ENCODE measurements at regions not wholly inside any gene's neighbourhood (a gene's known extent, or its start where the extent isn't known, plus 50 kb on each side); places are given as distances from the start of the nearest gene placed in this dataset.

DNA sequence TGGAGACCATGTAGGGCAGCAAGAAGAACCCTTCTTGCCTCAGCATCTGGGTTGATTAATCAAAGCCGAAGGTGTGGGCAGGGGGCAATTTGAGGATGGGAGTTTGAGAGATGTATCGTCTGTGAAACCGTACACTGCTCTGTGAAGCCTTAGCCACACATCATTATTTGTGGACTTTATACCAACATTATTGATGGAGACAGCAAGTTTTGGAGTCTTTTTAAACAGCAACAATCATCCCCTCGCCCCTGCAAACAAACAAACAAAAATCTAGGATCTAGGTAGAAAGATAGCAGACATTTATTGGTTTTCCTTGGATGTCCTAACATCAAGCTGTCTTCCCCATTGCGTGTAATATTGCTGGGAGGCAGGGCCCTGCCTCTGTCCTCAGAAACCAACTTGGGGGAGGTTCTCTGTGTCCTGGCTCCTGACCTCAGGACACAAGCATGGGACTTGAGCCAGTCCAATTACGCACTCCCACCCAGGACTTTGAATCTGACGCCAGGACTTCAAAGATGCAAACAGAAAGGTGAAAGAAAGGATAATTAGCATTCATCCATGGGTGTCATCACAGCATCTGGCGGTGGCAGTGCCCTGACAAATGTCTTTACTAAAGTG is 61.6 kb upstream of the PLET1 start:
- H3K4me1 ChIP-seq (ENCODE audit: control insufficient read depth in 1 of 2, insufficient read depth in 2 of 2, low read length in 2 of 2), result no peaks in the 10 kb centered on the region
- H3K18ac ChIP-seq (ENCODE audit: low read length), result no peak overlapping the region
- no peak overlapping the region for H4K12ac ChIP-seq (ENCODE audit: low read depth, low read length)
- no peaks in the 10 kb centered on the region for H3K9me3 ChIP-seq (ENCODE audit: insufficient read depth, low read depth, low read length)
- H2BK12ac ChIP-seq (ENCODE audit: low read length), result no peak overlapping the region
- H3K27me3 ChIP-seq (ENCODE audit: insufficient read depth, low read length), result no peaks in the 10 kb centered on the region
- H4K91ac ChIP-seq (ENCODE audit: low read depth, low read length), result no peak overlapping the region
- no peak overlapping the region for H3K27ac ChIP-seq (ENCODE audit: low read depth, low read length)
- no peak overlapping the region for H2AFZ ChIP-seq (ENCODE audit: insufficient read depth, low read length, poor library complexity)
- no peaks in the 10 kb centered on the region for H3K79me2 ChIP-seq (ENCODE audit: control insufficient read depth, insufficient read depth, low read length, poor library complexity)
- H4K8ac ChIP-seq (ENCODE audit: low read depth, low read length), result no peak overlapping the region
- H3K4me3 ChIP-seq (ENCODE audit: low read depth, low read length), result no peak overlapping the region
- H3K23ac ChIP-seq (ENCODE audit: low read length), result no peak overlapping the region
- WGBS (ENCODE audit: extremely low coverage, insufficient coverage, insufficient read length), result no CpG with 5 or more reads among the region's 8 CpGs
- H3K79me1 ChIP-seq (ENCODE audit: low read length), result no peaks in the 10 kb centered on the region
- no peak overlapping the region for H3K4me2 ChIP-seq (ENCODE audit: low read length)
- no peak overlapping the region for H3K9ac ChIP-seq (ENCODE audit: low read length)
- no peak overlapping the region for H2BK5ac ChIP-seq (ENCODE audit: low read depth, low read length, poor library complexity)
- H3K14ac ChIP-seq (ENCODE audit: low read length), result no peak overlapping the region
- H2BK120ac ChIP-seq (ENCODE audit: insufficient read depth, low read length, poor library complexity), result no peak overlapping the region
- H2AK5ac ChIP-seq (ENCODE audit: low read length), result no peak overlapping the region
- DNase-seq, result no peak
- no peak overlapping the region for H3K4ac ChIP-seq (ENCODE audit: low read depth, low read length)
- H3K36me3 ChIP-seq (ENCODE audit: control insufficient read depth in 1 of 2, insufficient read depth in 2 of 2, low read length in 2 of 2), result no peaks in the 10 kb centered on the region

GRCh38 chr11:112334381-112334780 is 73.7 kb upstream of the PLET1 start:
- H2AK5ac ChIP-seq (ENCODE audit: low read length), result no peak overlapping the region
- no peak overlapping the region for H2BK120ac ChIP-seq (ENCODE audit: insufficient read depth, low read length, poor library complexity)
- WGBS (ENCODE audit: extremely low coverage, insufficient coverage, insufficient read length), result no CpG with 5 or more reads among the region's 4 CpGs
- no peaks in the 10 kb centered on the region for H3K27me3 ChIP-seq (ENCODE audit: insufficient read depth, low read length)
- H3K14ac ChIP-seq (ENCODE audit: low read length), result no peak overlapping the region
- no peak overlapping the region for H4K8ac ChIP-seq (ENCODE audit: low read depth, low read length)
- no peak overlapping the region for H2AFZ ChIP-seq (ENCODE audit: insufficient read depth, low read length, poor library complexity)
- H3K79me2 ChIP-seq (ENCODE audit: control insufficient read depth, insufficient read depth, low read length, poor library complexity), result no peaks in the 10 kb centered on the region
- H2BK5ac ChIP-seq (ENCODE audit: low read depth, low read length, poor library complexity), result no peak overlapping the region
- no peaks in the 10 kb centered on the region for H3K36me3 ChIP-seq (ENCODE audit: control insufficient read depth in 1 of 2, insufficient read depth in 2 of 2, low read length in 2 of 2)
- H3K18ac ChIP-seq (ENCODE audit: low read length), result no peak overlapping the region
- no peaks in the 10 kb centered on the region for H3K4me1 ChIP-seq (ENCODE audit: control insufficient read depth in 1 of 2, insufficient read depth in 2 of 2, low read length in 2 of 2)
- no peaks in the 10 kb centered on the region for H3K79me1 ChIP-seq (ENCODE audit: low read length)
- H3K9ac ChIP-seq (ENCODE audit: low read length), result no peak overlapping the region
- H3K9me3 ChIP-seq (ENCODE audit: insufficient read depth, low read depth, low read length), result no peaks in the 10 kb centered on the region
- no peak overlapping the region for H3K4me2 ChIP-seq (ENCODE audit: low read length)
- no peak overlapping the region for H4K91ac ChIP-seq (ENCODE audit: low read depth, low read length)
- no peak overlapping the region for H3K27ac ChIP-seq (ENCODE audit: low read depth, low read length)
- H3K4me3 ChIP-seq (ENCODE audit: low read depth, low read length), result no peak overlapping the region
- DNase-seq, result no peak
- no peak overlapping the region for H2BK12ac ChIP-seq (ENCODE audit: low read length)
- no peak overlapping the region for H4K12ac ChIP-seq (ENCODE audit: low read depth, low read length)
- H3K23ac ChIP-seq (ENCODE audit: low read length), result no peak overlapping the region
- no peak overlapping the region for H3K4ac ChIP-seq (ENCODE audit: low read depth, low read length)

DNA sequence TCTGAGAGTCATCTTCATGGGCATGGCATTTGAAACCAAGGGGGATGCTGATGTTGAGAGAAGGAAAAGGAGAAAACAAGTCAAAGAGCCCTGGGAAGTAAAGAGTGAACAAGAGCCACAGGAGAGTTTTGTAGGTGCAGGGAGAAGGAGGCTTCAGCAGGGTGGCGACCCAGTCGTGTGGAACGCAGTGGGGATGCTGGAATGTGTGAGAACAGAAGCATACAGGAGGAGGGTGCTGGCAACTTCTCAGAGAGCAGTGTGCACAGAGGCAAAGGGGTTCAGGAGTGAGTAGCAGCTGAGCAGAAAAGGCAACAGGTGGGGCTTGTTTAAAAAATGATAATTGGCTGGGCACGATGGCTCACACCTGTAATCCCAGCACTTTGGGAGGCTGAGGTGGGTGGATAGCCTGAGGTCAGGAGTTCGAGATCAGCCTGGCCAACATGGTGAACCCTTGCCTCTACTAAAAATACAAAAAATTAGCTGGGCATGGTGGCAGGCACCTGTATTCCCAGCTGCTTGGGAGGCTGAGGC is 75.8 kb upstream of the PLET1 start:
- Histone ChIP-seq H3K36me3 (ENCODE audit: control insufficient read depth in 1 of 2, insufficient read depth in 2 of 2, low read length in 2 of 2) (no peaks in the 10 kb centered on the region), H4K8ac (ENCODE audit: low read depth, low read length) (no peak overlapping the region), H2BK5ac (ENCODE audit: low read depth, low read length, poor library complexity) (no peak overlapping the region), H3K9me3 (ENCODE audit: insufficient read depth, low read depth, low read length) (no peaks in the 10 kb centered on the region), H3K18ac (ENCODE audit: low read length) (no peak overlapping the region), H3K27ac (ENCODE audit: low read depth, low read length) (no peak overlapping the region), H3K4me3 (ENCODE audit: low read depth, low read length) (no peak overlapping the region), H3K79me1 (ENCODE audit: low read length) (no peaks in the 10 kb centered on the region), H3K4ac (ENCODE audit: low read depth, low read length) (no peak overlapping the region), H3K9ac (ENCODE audit: low read length) (no peak overlapping the region), H3K23ac (ENCODE audit: low read length) (no peak overlapping the region), H3K4me2 (ENCODE audit: low read length) (no peak overlapping the region), H2AFZ (ENCODE audit: insufficient read depth, low read length, poor library complexity) (no peak overlapping the region), H3K79me2 (ENCODE audit: control insufficient read depth, insufficient read depth, low read length, poor library complexity) (no peaks in the 10 kb centered on the region), H2BK12ac (ENCODE audit: low read length) (no peak overlapping the region), H3K14ac (ENCODE audit: low read length) (no peak overlapping the region), H2BK120ac (ENCODE audit: insufficient read depth, low read length, poor library complexity) (no peak overlapping the region), H3K27me3 (ENCODE audit: insufficient read depth, low read length) (no peaks in the 10 kb centered on the region), H4K91ac (ENCODE audit: low read depth, low read length) (no peak overlapping the region), H2AK5ac (ENCODE audit: low read length) (no peak overlapping the region), H3K4me1 (ENCODE audit: control insufficient read depth in 1 of 2, insufficient read depth in 2 of 2, low read length in 2 of 2) (no peaks in the 10 kb centered on the region), H4K12ac (ENCODE audit: low read depth, low read length) (no peak overlapping the region)
- no peak for DNase-seq
- WGBS (ENCODE audit: extremely low coverage, insufficient coverage, insufficient read length), result no CpG with 5 or more reads among the region's 5 CpGs

GRCh38 chr11:112339566-112339965 is 78.9 kb upstream of the PLET1 start:
- Histone ChIP-seq H2BK5ac (ENCODE audit: low read depth, low read length, poor library complexity) (no peak overlapping the region), H3K79me2 (ENCODE audit: control insufficient read depth, insufficient read depth, low read length, poor library complexity) (no peaks in the 10 kb centered on the region), H3K4me1 (ENCODE audit: control insufficient read depth in 1 of 2, insufficient read depth in 2 of 2, low read length in 2 of 2) (no peaks in the 10 kb centered on the region), H4K8ac (ENCODE audit: low read depth, low read length) (no peak overlapping the region), H4K91ac (ENCODE audit: low read depth, low read length) (no peak overlapping the region), H3K9ac (ENCODE audit: low read length) (no peak overlapping the region), H2AFZ (ENCODE audit: insufficient read depth, low read length, poor library complexity) (no peak overlapping the region), H2BK12ac (ENCODE audit: low read length) (no peak overlapping the region), H3K9me3 (ENCODE audit: insufficient read depth, low read depth, low read length) (no peaks in the 10 kb centered on the region), H3K4me3 (ENCODE audit: low read depth, low read length) (no peak overlapping the region), H2BK120ac (ENCODE audit: insufficient read depth, low read length, poor library complexity) (no peak overlapping the region), H2AK5ac (ENCODE audit: low read length) (no peak overlapping the region), H3K14ac (ENCODE audit: low read length) (no peak overlapping the region), H3K4me2 (ENCODE audit: low read length) (no peak overlapping the region), H4K12ac (ENCODE audit: low read depth, low read length) (no peak overlapping the region), H3K27ac (ENCODE audit: low read depth, low read length) (no peak overlapping the region), H3K23ac (ENCODE audit: low read length) (no peak overlapping the region), H3K36me3 (ENCODE audit: control insufficient read depth in 1 of 2, insufficient read depth in 2 of 2, low read length in 2 of 2) (no peaks in the 10 kb centered on the region), H3K79me1 (ENCODE audit: low read length) (no peaks in the 10 kb centered on the region), H3K27me3 (ENCODE audit: insufficient read depth, low read length) (no peaks in the 10 kb centered on the region), H3K18ac (ENCODE audit: low read length) (no peak overlapping the region), H3K4ac (ENCODE audit: low read depth, low read length) (no peak overlapping the region)
- DNase-seq, result peak; percentile 19 to 41
- no CpG with 5 or more reads among the region's 2 CpGs for WGBS (ENCODE audit: extremely low coverage, insufficient coverage, insufficient read length)

Data from trophoblast cell (in vitro differentiated cells and primary cell).